ENCODE measurements at regions not wholly inside any gene's neighbourhood (a gene's known extent, or its start where the extent isn't known, plus 50 kb on each side); places are given as distances from the start of the nearest gene placed in this dataset.
"Not testable (repeated sequence)": the region's sequence is repeated elsewhere in the genome, so short reads cannot be mapped to it uniquely, and the experiment has no call there.

DNA sequence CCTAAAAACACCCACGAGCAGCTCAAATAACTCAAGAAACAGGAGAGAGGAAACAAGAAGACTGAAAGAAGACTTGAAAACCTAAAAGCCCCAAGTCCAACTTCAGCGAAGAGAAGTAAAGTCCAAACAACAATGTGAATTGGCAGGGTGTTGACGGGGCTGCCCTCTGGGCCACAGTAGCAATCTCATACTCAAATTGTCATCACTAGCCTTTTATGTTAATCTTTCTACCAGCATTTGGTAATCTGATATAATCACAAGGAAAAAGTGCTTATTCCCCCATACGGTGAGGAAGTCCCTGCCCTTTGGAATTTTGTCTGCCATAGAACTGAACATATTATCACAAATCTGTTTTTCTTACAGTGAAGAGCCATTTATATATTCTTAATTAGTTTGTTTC, 51.5 kb upstream of the IFNE start:
- H3K27me3 Mint-ChIP-seq (ENCODE audit: unreplicated experiment) = peaks cover 2% of the 10 kb centered on the region
- H3K4me1 Mint-ChIP-seq (ENCODE audit: low read depth, unreplicated experiment) = no peaks in the 10 kb centered on the region
- H3K4me3 Mint-ChIP-seq (ENCODE audit: unreplicated experiment) = no peak overlapping the region
- DNase-seq = no peak
- TF ChIP-seq, protein P1, sequence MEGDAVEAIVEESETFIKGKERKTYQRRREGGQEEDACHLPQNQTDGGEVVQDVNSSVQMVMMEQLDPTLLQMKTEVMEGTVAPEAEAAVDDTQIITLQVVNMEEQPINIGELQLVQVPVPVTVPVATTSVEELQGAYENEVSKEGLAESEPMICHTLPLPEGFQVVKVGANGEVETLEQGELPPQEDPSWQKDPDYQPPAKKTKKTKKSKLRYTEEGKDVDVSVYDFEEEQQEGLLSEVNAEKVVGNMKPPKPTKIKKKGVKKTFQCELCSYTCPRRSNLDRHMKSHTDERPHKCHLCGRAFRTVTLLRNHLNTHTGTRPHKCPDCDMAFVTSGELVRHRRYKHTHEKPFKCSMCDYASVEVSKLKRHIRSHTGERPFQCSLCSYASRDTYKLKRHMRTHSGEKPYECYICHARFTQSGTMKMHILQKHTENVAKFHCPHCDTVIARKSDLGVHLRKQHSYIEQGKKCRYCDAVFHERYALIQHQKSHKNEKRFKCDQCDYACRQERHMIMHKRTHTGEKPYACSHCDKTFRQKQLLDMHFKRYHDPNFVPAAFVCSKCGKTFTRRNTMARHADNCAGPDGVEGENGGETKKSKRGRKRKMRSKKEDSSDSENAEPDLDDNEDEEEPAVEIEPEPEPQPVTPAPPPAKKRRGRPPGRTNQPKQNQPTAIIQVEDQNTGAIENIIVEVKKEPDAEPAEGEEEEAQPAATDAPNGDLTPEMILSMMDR (IDR thresholded peaks at IDR 0.05; ENCODE audit: partially characterized antibody, unreplicated experiment) = no peak
- peaks cover 2% of the 10 kb centered on the region for H3K9me3 Mint-ChIP-seq (ENCODE audit: unreplicated experiment)
- H3K36me3 Mint-ChIP-seq (ENCODE audit: unreplicated experiment) = no peaks in the 10 kb centered on the region
- H3K27ac Mint-ChIP-seq (ENCODE audit: unreplicated experiment) = no peak overlapping the region

DNA sequence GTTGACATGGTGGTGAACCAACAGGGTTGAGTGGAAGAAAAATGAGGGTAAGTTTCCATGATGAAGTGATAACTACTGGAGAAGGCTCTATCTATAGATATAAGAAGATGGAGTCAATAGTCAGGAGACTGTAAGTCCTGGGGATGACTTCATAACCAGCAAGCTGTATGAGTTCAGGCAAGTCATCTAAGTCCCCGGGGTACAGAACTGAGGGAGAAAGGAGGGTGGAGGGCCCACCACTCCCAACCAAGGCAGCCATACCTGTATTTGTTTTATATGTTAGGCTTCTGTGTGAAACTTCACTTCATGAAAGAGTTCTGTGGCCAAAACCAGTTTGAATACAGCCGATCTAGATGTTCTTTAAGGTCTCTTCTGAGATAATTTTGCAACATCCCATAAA, 53.3 kb upstream of the IFNE start:
- Mint-ChIP-seq H3K9me3 (ENCODE audit: unreplicated experiment) (peaks cover 2% of the 10 kb centered on the region), H3K4me3 (ENCODE audit: unreplicated experiment) (no peak overlapping the region), H3K36me3 (ENCODE audit: unreplicated experiment) (no peaks in the 10 kb centered on the region), H3K27me3 (ENCODE audit: unreplicated experiment) (no peaks in the 10 kb centered on the region), H3K27ac (ENCODE audit: unreplicated experiment) (no peak overlapping the region), H3K4me1 (ENCODE audit: low read depth, unreplicated experiment) (no peaks in the 10 kb centered on the region)
- DNase-seq = no peak
- TF ChIP-seq, protein P1 (IDR thresholded peaks at IDR 0.05; ENCODE audit: partially characterized antibody, unreplicated experiment) = no peak

DNA sequence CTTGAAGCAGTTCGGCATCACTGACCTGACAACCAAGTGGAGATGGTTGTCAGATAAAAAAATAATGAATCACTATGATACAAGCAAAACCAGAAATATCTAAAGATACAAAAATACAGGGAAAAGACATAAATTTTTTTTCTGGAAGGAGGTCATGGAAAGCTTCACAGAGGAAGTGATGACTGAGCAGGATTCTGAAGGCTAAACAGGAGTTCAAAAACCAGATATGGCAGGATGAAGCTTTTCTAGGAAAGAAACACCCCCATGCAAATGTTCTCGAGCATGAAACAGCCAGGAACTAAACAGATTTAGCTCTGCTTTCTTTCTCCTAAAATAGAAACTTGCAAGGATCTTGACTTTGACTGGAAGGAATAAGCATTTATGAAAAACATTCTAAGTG, 60.7 kb upstream of the IFNE start:
- Mint-ChIP-seq H3K9me3 (ENCODE audit: unreplicated experiment) (no peaks in the 10 kb centered on the region), H3K36me3 (ENCODE audit: unreplicated experiment) (peaks cover 5% of the 10 kb centered on the region), H3K4me1 (ENCODE audit: low read depth, unreplicated experiment) (no peaks in the 10 kb centered on the region), H3K4me3 (ENCODE audit: unreplicated experiment) (no peak overlapping the region), H3K27me3 (ENCODE audit: unreplicated experiment) (no peaks in the 10 kb centered on the region), H3K27ac (ENCODE audit: unreplicated experiment) (no peak overlapping the region)
- DNase-seq = no peak
- TF ChIP-seq, protein P1 (IDR thresholded peaks at IDR 0.05; ENCODE audit: partially characterized antibody, unreplicated experiment) = no peak

DNA sequence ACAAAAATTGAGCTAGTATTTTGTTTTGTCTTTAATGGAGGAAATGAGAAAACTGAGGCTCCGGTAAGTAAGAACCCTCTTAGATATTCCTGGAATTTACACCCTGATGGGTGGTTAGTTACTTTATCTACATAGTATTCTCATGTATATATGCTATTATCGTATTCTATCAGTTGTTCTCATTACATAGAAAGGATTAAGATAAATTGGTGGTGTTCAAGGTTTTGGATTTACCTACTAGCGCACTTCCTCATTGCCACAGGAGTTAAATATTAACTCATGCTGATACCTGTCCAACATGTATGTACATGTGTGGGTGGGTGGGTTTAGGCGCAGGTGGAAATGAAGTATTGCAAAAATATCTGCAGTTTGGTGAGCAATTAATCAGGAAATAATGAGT, 61.1 kb upstream of the IFNE start:
- Mint-ChIP-seq H3K4me3 (ENCODE audit: unreplicated experiment) (no peak overlapping the region), H3K27ac (ENCODE audit: unreplicated experiment) (no peak overlapping the region), H3K27me3 (ENCODE audit: unreplicated experiment) (no peaks in the 10 kb centered on the region), H3K9me3 (ENCODE audit: unreplicated experiment) (no peaks in the 10 kb centered on the region), H3K36me3 (ENCODE audit: unreplicated experiment) (peaks cover 5% of the 10 kb centered on the region), H3K4me1 (ENCODE audit: low read depth, unreplicated experiment) (no peaks in the 10 kb centered on the region)
- DNase-seq = no peak
- TF ChIP-seq, protein P1 (IDR thresholded peaks at IDR 0.05; ENCODE audit: partially characterized antibody, unreplicated experiment) = no peak

DNA sequence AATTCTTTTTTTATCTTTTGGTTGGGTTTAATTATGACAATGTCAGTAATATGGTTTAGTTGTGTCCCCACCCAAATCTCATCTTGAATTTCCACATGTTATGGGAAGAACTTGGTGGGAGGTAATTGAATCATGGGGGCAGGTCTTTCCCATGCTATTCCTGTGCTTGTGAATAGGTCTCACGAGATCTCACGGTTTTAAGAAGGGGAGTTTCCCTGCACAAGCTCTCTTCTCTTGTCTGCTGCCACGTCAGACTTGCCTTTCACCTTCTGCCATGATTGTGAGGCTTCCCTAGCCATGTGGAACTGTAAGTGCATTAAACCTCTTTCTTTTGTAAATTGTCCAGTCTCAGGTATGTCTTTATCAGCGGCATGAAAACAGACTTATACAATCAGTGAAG, 61.7 kb upstream of the IFNE start:
- H3K27ac Mint-ChIP-seq (ENCODE audit: unreplicated experiment); H3K27me3 Mint-ChIP-seq (ENCODE audit: unreplicated experiment); H3K4me3 Mint-ChIP-seq (ENCODE audit: unreplicated experiment); H3K9me3 Mint-ChIP-seq (ENCODE audit: unreplicated experiment); DNase-seq; H3K4me1 Mint-ChIP-seq (ENCODE audit: low read depth, unreplicated experiment); H3K36me3 Mint-ChIP-seq (ENCODE audit: unreplicated experiment): not testable (repeated sequence)

DNA sequence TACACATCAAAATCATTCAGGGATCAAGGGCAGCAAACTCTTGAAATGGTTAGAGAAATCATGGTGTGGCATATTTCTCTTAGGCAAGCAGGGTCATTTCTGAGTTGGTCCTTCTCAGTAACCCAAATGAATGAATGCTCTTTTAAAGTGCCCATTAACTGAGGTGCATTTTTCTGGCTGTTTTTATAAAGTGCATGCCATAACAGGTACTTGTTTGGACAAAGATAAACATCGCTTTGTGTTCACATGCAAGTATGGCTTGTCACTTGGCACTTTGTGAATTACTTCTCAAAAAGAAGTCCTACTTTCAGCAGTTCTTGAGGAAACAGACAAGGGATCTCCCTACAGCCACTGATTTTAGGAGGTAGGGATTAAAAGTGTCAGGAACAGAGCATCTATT, 64.8 kb upstream of the IFNE start:
- Mint-ChIP-seq H3K4me1 (ENCODE audit: low read depth, unreplicated experiment) (no peaks in the 10 kb centered on the region), H3K9me3 (ENCODE audit: unreplicated experiment) (no peaks in the 10 kb centered on the region), H3K36me3 (ENCODE audit: unreplicated experiment) (peaks cover 5% of the 10 kb centered on the region), H3K27ac (ENCODE audit: unreplicated experiment) (no peak overlapping the region), H3K27me3 (ENCODE audit: unreplicated experiment) (no peaks in the 10 kb centered on the region), H3K4me3 (ENCODE audit: unreplicated experiment) (no peak overlapping the region)
- TF ChIP-seq, protein P1 (IDR thresholded peaks at IDR 0.05; ENCODE audit: partially characterized antibody, unreplicated experiment) = no peak
- DNase-seq = no peak
